A549 (cell line): ENCODE measurements at regions not wholly inside any gene's neighbourhood (a gene's known extent, or its start where the extent isn't known, plus 50 kb on each side); places are given as distances from the start of the nearest gene placed in this dataset.

Source experiments
- ATAC-seq, 2 experiments: fragments of 200-7000 bp in 1 of 2; fragments of >200 bp in 1 of 2; cut with Nextera tagmentation in 1 of 2; cut with Tn5 transposase in 1 of 2; 3 replicates each; pipeline versions ENCODE4 v1.8.0 to v1.9.1; 2018 to 2020; ENCODE audit warnings: mild to moderate bottlenecking in 1 of 2, moderate library complexity in 1 of 2
- CTCF ChIA-PET: fragments of 300-600 bp; sonication (Branson Sonifier 250); formaldehyde crosslinking; extraction: SDS; loops from one replicate; lab custom pipeline; 2021; ENCODE audit warnings: antibody characterized with exemption, inconsistent platforms; lab: Yijun Ruan, JAX
- POLR2A ChIA-PET: fragments of 350-600 bp; formaldehyde crosslinking; extraction: SDS; loops from one replicate; lab custom pipeline; 2021; ENCODE audit warnings: antibody characterized with exemption, inconsistent platforms; lab: Yijun Ruan, JAX
- DNase-seq, 2 experiments: peaks; one replicate each; pipeline versions ENCODE4 v3.0.0 to v3.0.0-alpha.2; 2011 to 2016; ENCODE audit warnings: low read depth in 1 of 2, low spot score in 1 of 2
- FAIRE-seq: peaks from 2 replicates; lab custom pipeline; 2011; peaks lifted over from hg19 to GRCh38; lab: Jason Lieb, UNC
- H3K27ac ChIP-seq, 2 experiments: fragments of >200 bp; sonication (Bioruptor Twin); formaldehyde crosslinking; 3 replicates each; pipeline ENCODE4 v1.5.1; 2016 to 2017
- H3K4me1 ChIP-seq: fragments of >200 bp; sonication (Bioruptor Twin); formaldehyde crosslinking; 3 replicates; pipeline ENCODE4 v1.6.1; 2016
- H3K4me2 ChIP-seq: fragments of >200 bp; sonication (Bioruptor Twin); formaldehyde crosslinking; 3 replicates; pipeline ENCODE4 v1.6.1; 2016
- H3K4me3 ChIP-seq: fragments of >200 bp; sonication (Bioruptor Twin); formaldehyde crosslinking; 3 replicates; pipeline ENCODE4 v1.5.1; 2016
- H3K9me3 ChIP-seq: fragments of >200 bp; sonication (Bioruptor Twin); formaldehyde crosslinking; 3 replicates; pipeline ENCODE4 v1.6.1; 2016
- BCL3 ChIP-seq: fragments of >200 bp; sonication (Bioruptor Twin); formaldehyde crosslinking; IDR thresholded peaks from 3 replicates; pipeline ENCODE4 v1.6.1; 2016
- BHLHE40 ChIP-seq: IDR thresholded peaks from 2 replicates; pipeline ENCODE4 v1.6.1; 2012; ENCODE audit warnings: low read depth, low read length, inconsistent platforms
- CBX8 ChIP-seq: fragments of 200-600 bp; sonication (generic); IDR thresholded peaks from 2 replicates; pipeline ENCODE4 v1.6.1; 2016
- CHD2 ChIP-seq: fragments of 150-350 bp; IDR thresholded peaks from 2 replicates; pipeline ENCODE4 v1.6.1; 2014; ENCODE audit warnings: low read length; ENCODE audit not compliant: partially characterized antibody
- CHD4 ChIP-seq: fragments of 200-600 bp; sonication (generic); IDR thresholded peaks from 2 replicates; pipeline ENCODE4 v1.6.1; 2016; ENCODE audit warnings: antibody characterized with exemption, mild to moderate bottlenecking, borderline replicate concordance
- E2F6 ChIP-seq: IDR thresholded peaks from 2 replicates; pipeline ENCODE4 v1.6.1; 2012; ENCODE audit warnings: low read depth, borderline replicate concordance
- EHF ChIP-seq: fragments of 250-450 bp; sonication (Bioruptor Pico); IDR thresholded peaks from 2 replicates; pipeline ENCODE4 v1.5.0; 2020; ENCODE audit warnings: mild to moderate bottlenecking
- EHMT2 ChIP-seq: fragments of 200-600 bp; sonication (generic); IDR thresholded peaks from 2 replicates; pipeline ENCODE4 v1.6.1; 2016; ENCODE audit warnings: antibody characterized with exemption, low read depth, mild to moderate bottlenecking, moderate library complexity
- FOSL2 ChIP-seq, 2 experiments: fragments of 450-650 bp in 1 of 2; fragments of >200 bp in 1 of 2; sonication (Bioruptor Twin) in 1 of 2; formaldehyde crosslinking; IDR thresholded peaks; 2 replicates each; pipeline versions ENCODE4 v1.5.0 to v1.6.1; 2016 to 2020; ENCODE audit warnings: mild to moderate bottlenecking in 1 of 2, moderate library complexity in 1 of 2
- GATA3 ChIP-seq: IDR thresholded peaks from 2 replicates; pipeline ENCODE4 v1.6.1; 2012; ENCODE audit warnings: borderline replicate concordance
- HOXA7 ChIP-seq: fragments of 250-450 bp; sonication (Bioruptor Pico); IDR thresholded peaks from 2 replicates; pipeline ENCODE4 v1.5.0; 2020; ENCODE audit warnings: mild to moderate bottlenecking, moderate library complexity
- HOXB5 ChIP-seq: fragments of 250-450 bp; sonication (Bioruptor Pico); IDR thresholded peaks from 2 replicates; pipeline ENCODE4 v1.5.0; 2020; ENCODE audit warnings: mild to moderate bottlenecking, moderate library complexity
- JUNB ChIP-seq: fragments of >200 bp; sonication (Bioruptor Twin); formaldehyde crosslinking; IDR thresholded peaks from 2 replicates; pipeline ENCODE4 v1.6.1; 2016
- KDM1A ChIP-seq: fragments of 200-600 bp; sonication (generic); IDR thresholded peaks from 2 replicates; pipeline ENCODE4 v1.6.1; 2016; ENCODE audit warnings: low read depth, mild to moderate bottlenecking
- PBX3 ChIP-seq: IDR thresholded peaks from 2 replicates; pipeline ENCODE4 v1.6.1; 2012
- PHF8 ChIP-seq: fragments of 200-600 bp; sonication (generic); IDR thresholded peaks from 2 replicates; pipeline ENCODE4 v1.6.1; 2016; ENCODE audit warnings: low read depth, mild to moderate bottlenecking, antibody characterized with exemption, moderate library complexity, borderline replicate concordance
- RCOR1 ChIP-seq: fragments of 150-350 bp; IDR thresholded peaks from 2 replicates; pipeline ENCODE4 v1.6.1; 2014; ENCODE audit warnings: antibody characterized with exemption, low read length, low read depth
- RFX5 ChIP-seq: fragments of 450-650 bp; IDR thresholded peaks from 2 replicates; pipeline ENCODE4 v1.7.1; 2014; ENCODE audit warnings: antibody characterized with exemption, mild to moderate bottlenecking, moderate library complexity
- RNF2 ChIP-seq: fragments of 200-600 bp; sonication (generic); IDR thresholded peaks from 2 replicates; pipeline ENCODE4 v1.6.1; 2016; ENCODE audit warnings: low read depth, mild to moderate bottlenecking, antibody characterized with exemption, moderate library complexity, borderline replicate concordance
- SMC3 ChIP-seq: fragments of >200 bp; sonication (Bioruptor Twin); formaldehyde crosslinking; IDR thresholded peaks from 3 replicates; pipeline ENCODE4 v1.6.1; 2018; ENCODE audit warnings: inconsistent platforms
- TP53 ChIP-seq: fragments of 250-450 bp; sonication (Bioruptor Pico); IDR thresholded peaks from 2 replicates; pipeline ENCODE4 v1.5.0; 2021; ENCODE audit warnings: mild to moderate bottlenecking, moderate library complexity
- ZFP36 ChIP-seq: fragments of 450-650 bp; IDR thresholded peaks from 2 replicates; pipeline ENCODE4 v1.6.1; 2014; ENCODE audit warnings: borderline replicate concordance; ENCODE audit not compliant: partially characterized antibody
- ZNF302 ChIP-seq: fragments of 250-450 bp; sonication (Bioruptor Pico); IDR thresholded peaks from 2 replicates; pipeline ENCODE4 v1.9.0; 2021; ENCODE audit warnings: inconsistent platforms, mild to moderate bottlenecking, moderate library complexity
- WGBS: methylation state at CpG from one replicate; pipeline ENCODE4 v1.1.6; 2017; ENCODE audit errors: missing lambda C conversion rate; 5-methylcytosine and 5-hydroxymethylcytosine counted together
- TF ChIP-seq, protein P1 (sequence below): IDR thresholded peaks from 2 replicates; pipeline ENCODE4 v1.6.1; 2012

DNA sequence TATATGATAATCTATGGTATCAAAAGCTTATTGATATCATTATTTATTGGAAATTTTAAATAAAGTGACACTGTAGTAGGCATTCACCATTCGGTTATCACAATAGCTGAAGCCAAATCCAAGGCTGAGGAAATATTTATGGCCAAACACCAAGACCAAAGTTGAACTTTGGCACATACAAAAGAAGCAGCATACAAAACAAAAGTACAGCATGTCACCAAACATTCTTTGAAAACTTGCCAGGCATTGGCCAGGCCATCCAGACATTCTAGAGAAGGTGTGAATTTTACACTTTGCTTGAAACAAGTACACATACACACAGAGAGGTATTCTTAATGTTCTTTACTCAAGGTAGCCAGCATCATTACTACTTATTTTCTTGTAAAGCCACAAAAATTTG is 544.4 kb upstream of the CXADR start:
- Histone ChIP-seq H3K4me2 (no peak overlapping the region), H3K9me3 (no peaks in the 10 kb centered on the region), H3K4me1 (no peaks in the 10 kb centered on the region), H3K27ac (no peak overlapping the region), H3K4me3 (no peak overlapping the region)
- FAIRE-seq, result no peak
- ChIA-PET POLR2A (no interaction called here), CTCF (no interaction called here)
- TF ChIP-seq EHF (CRISPR knock-in tag) (no peak), TP53 (CRISPR knock-in tag) (no peak), BCL3 (no peak), PHF8 (no peak), EHMT2 (no peak), HOXA7 (CRISPR knock-in tag) (no peak), CHD2 (no peak), SMC3 (no peak), ZFP36 (no peak), CHD4 (no peak), KDM1A (no peak), CBX8 (no peak), BHLHE40 (no peak), RCOR1 (no peak), RNF2 (no peak)
- TF ChIP-seq, protein P1, sequence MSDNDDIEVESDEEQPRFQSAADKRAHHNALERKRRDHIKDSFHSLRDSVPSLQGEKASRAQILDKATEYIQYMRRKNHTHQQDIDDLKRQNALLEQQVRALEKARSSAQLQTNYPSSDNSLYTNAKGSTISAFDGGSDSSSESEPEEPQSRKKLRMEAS, result no peak
- ATAC-seq, result no peak
- WGBS, result 15% methylated on average over 1 of the region's 1 CpG
- DNase-seq, result no peak

DNA sequence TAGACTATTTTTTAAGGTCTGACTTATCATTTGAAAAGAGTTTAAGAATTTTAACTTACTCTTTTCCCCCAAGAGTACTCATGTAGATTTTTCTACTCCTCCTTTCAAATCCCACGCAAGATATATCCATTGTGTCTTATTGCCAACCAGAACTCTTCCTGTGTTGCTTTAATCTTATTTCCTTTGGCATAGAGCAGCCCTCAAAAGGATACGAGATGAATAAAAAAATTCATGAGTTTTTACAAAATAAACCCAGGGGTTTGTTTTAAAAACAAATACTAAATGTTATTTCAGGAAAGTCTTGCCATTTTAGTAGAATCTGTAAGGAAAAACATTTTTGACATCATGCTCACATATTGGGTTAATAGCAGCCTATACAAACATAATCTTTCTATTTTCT is 543.2 kb upstream of the CXADR start:
- H3K4me3 ChIP-seq, result no peak overlapping the region
- CTCF ChIA-PET, result no interaction called here
- DNase-seq, result no peak

More for the DNA sequence above, 543.2 kb upstream of the CXADR start:
- 40% methylated on average over 2 of the region's 2 CpGs for WGBS
- TF ChIP-seq KDM1A (no peak), GATA3 (no peak), RFX5 (no peak), ZNF302 (CRISPR knock-in tag) (no peak), E2F6 (no peak), FOSL2 (IDR thresholded peaks at IDR 0.05) (no peak), FOSL2 (CRISPR knock-in tag; IDR thresholded peaks at IDR 0.05) (no peak), HOXB5 (CRISPR knock-in tag) (no peak), JUNB (no peak), BCL3 (no peak), PBX3 (no peak)
- Histone ChIP-seq H3K9me3 (no peaks in the 10 kb centered on the region), H3K4me1 (no peaks in the 10 kb centered on the region), H3K27ac (no peak overlapping the region), H3K4me2 (no peak overlapping the region)
- POLR2A ChIA-PET, result no interaction called here
- FAIRE-seq (no peak), ATAC-seq (no peak)
